Esophagus muscularis mucosa (tissue), 4 donors: ENCODE measurements at regions not wholly inside any gene's neighbourhood (a gene's known extent, or its start where the extent isn't known, plus 50 kb on each side); places are given as distances from the start of the nearest gene placed in this dataset.

Source experiments
- DNase-seq: peaks from one replicate; pipeline ENCODE4 v3.0.0-alpha.2; 2017; ENCODE audit errors: extremely low spot score
- H3K27ac ChIP-seq, 4 donors: fragments of 200-600 bp; sonication (generic); replicated peaks in 1 of 4; 1 replicate in 3 of 4; 2 replicates in 1 of 4; pipeline ENCODE4 v1.5.1; 2016 to 2019; ENCODE audit warnings: mild to moderate bottlenecking in 1 of 4
- H3K27me3 ChIP-seq, 4 donors: fragments of 200-600 bp; sonication (generic); one replicate each; pipeline versions ENCODE4 v1.5.1 to v1.6.0; 2016 to 2019
- H3K36me3 ChIP-seq, 4 donors: fragments of 200-600 bp; sonication (generic); one replicate each; pipeline ENCODE4 v1.5.1; 2016 to 2019
- H3K4me1 ChIP-seq, 4 donors: fragments of 200-600 bp; sonication (generic); one replicate each; pipeline ENCODE4 v1.5.1; 2016 to 2019
- H3K4me3 ChIP-seq, 4 donors: fragments of 200-600 bp; sonication (generic); 1 replicate in 2 of 4; 2 replicates in 2 of 4; pipeline ENCODE4 v1.5.1; 2016 to 2019; ENCODE audit warnings: mild to moderate bottlenecking in 4 of 4, moderate library complexity in 1 of 4
- H3K9me3 ChIP-seq, 4 donors: fragments of 200-600 bp; sonication (generic); 1 replicate in 3 of 4; 2 replicates in 1 of 4; pipeline ENCODE4 v1.5.1; 2016 to 2019
- CTCF ChIP-seq, 3 experiments: fragments of 200-600 bp in 2 of 3; fragments of 450-650 bp in 1 of 3; sonication (generic) in 2 of 3; IDR thresholded peaks; one replicate each; pipeline ENCODE4 v1.5.1; 2017 to 2019; ENCODE audit warnings: antibody characterized with exemption in 3 of 3, mild to moderate bottlenecking in 2 of 3, moderate library complexity in 1 of 3
- EP300 ChIP-seq: sonication (generic); formaldehyde crosslinking; IDR thresholded peaks from one replicate; pipeline ENCODE4 v1.6.1; 2017; ENCODE audit warnings: antibody characterized with exemption
- POLR2A ChIP-seq: fragments of 450-650 bp; IDR thresholded peaks from one replicate; pipeline ENCODE4 v1.6.1; 2017; ENCODE audit warnings: antibody characterized with exemption, moderate library complexity, mild to moderate bottlenecking, low read depth
- POLR2AphosphoS5 ChIP-seq, 2 donors: sonication (generic); formaldehyde crosslinking; IDR thresholded peaks; one replicate each; pipeline ENCODE4 v1.6.1; 2017; ENCODE audit warnings: antibody characterized with exemption in 2 of 2
- WGBS: methylation state at CpG from one replicate; pipeline ENCODE4 v1.1.5; 2018; 5-methylcytosine and 5-hydroxymethylcytosine counted together
- intact Hi-C: fragments of 100-400 bp; cut with DNase I; formaldehyde crosslinking; loops from one replicate; pipeline ENCODE4 v1.15.1; 2023
- small RNA-seq, 3 donors: library from RNA; depleted of rRNA; stranded (forward); fragments of <200 nt; gene quantifications; one replicate each; pipeline ENCODE3, GENCODE V24; 2016

DNA sequence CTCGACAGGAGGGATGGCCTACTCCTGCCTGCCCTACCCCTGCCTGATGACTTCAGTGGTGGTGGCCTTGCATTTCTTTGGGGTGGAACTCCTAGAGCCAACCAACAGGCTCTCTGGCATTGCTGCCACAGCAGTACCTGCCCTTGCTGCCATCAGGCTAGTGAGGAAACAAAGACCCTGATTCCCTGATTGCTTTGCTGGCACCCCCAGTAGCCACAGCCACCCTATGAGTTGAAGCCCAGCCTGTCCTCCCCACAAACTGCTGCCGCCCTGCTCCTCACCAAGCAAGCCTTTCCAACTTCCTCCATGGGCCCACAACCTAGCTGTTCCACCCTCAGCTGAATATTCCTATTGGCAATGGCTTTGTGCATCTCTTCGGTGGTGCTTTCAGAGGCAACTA lies 52.5 kb upstream of the KHDRBS2 start:
- no peak overlapping the region for H3K27ac ChIP-seq
- no peak overlapping the region for H3K4me3 ChIP-seq
- H3K36me3 ChIP-seq, result no peaks in the 10 kb centered on the region
- TF ChIP-seq CTCF (IDR thresholded peaks at IDR 0.05) (no peak), EP300 (no peak), POLR2A (no peak), POLR2AphosphoS5 (IDR thresholded peaks at IDR 0.05) (no peak)
- 92% methylated on average over 2 of the region's 3 CpGs for WGBS
- no peaks in the 10 kb centered on the region for H3K27me3 ChIP-seq
- H3K9me3 ChIP-seq, result no peaks in the 10 kb centered on the region
- H3K4me1 ChIP-seq, result no peaks in the 10 kb centered on the region
- DNase-seq, result no peak
- intact Hi-C loops, result no loop called here

Small RNA genes in the stretch of these regions (small RNA-seq; reads per million reads assigned to genes)
- gene AL355375.2, result 0 reads per million in 3 donors
